Esophagus muscularis mucosa (tissue), 4 donors: ENCODE measurements at regions not wholly inside any gene's neighbourhood (a gene's known extent, or its start where the extent isn't known, plus 50 kb on each side); places are given as distances from the start of the nearest gene placed in this dataset.

Experiments used
- DNase-seq: peaks from one replicate; pipeline ENCODE4 v3.0.0-alpha.2; 2017; ENCODE audit errors: extremely low spot score
- H3K27ac ChIP-seq, 4 donors: fragments of 200-600 bp; sonication (generic); replicated peaks in 1 of 4; 1 replicate in 3 of 4; 2 replicates in 1 of 4; pipeline ENCODE4 v1.5.1; 2016 to 2019; ENCODE audit warnings: mild to moderate bottlenecking in 1 of 4
- H3K27me3 ChIP-seq, 4 donors: fragments of 200-600 bp; sonication (generic); one replicate each; pipeline versions ENCODE4 v1.5.1 to v1.6.0; 2016 to 2019
- H3K36me3 ChIP-seq, 4 donors: fragments of 200-600 bp; sonication (generic); one replicate each; pipeline ENCODE4 v1.5.1; 2016 to 2019
- H3K4me1 ChIP-seq, 4 donors: fragments of 200-600 bp; sonication (generic); one replicate each; pipeline ENCODE4 v1.5.1; 2016 to 2019
- H3K4me3 ChIP-seq, 4 donors: fragments of 200-600 bp; sonication (generic); 1 replicate in 2 of 4; 2 replicates in 2 of 4; pipeline ENCODE4 v1.5.1; 2016 to 2019; ENCODE audit warnings: mild to moderate bottlenecking in 4 of 4, moderate library complexity in 1 of 4
- H3K9me3 ChIP-seq, 4 donors: fragments of 200-600 bp; sonication (generic); 1 replicate in 3 of 4; 2 replicates in 1 of 4; pipeline ENCODE4 v1.5.1; 2016 to 2019
- CTCF ChIP-seq, 3 experiments: fragments of 200-600 bp in 2 of 3; fragments of 450-650 bp in 1 of 3; sonication (generic) in 2 of 3; IDR thresholded peaks; one replicate each; pipeline ENCODE4 v1.5.1; 2017 to 2019; ENCODE audit warnings: antibody characterized with exemption in 3 of 3, mild to moderate bottlenecking in 2 of 3, moderate library complexity in 1 of 3
- EP300 ChIP-seq: sonication (generic); formaldehyde crosslinking; IDR thresholded peaks from one replicate; pipeline ENCODE4 v1.6.1; 2017; ENCODE audit warnings: antibody characterized with exemption
- POLR2A ChIP-seq: fragments of 450-650 bp; IDR thresholded peaks from one replicate; pipeline ENCODE4 v1.6.1; 2017; ENCODE audit warnings: antibody characterized with exemption, moderate library complexity, mild to moderate bottlenecking, low read depth
- POLR2AphosphoS5 ChIP-seq, 2 donors: sonication (generic); formaldehyde crosslinking; IDR thresholded peaks; one replicate each; pipeline ENCODE4 v1.6.1; 2017; ENCODE audit warnings: antibody characterized with exemption in 2 of 2
- WGBS: methylation state at CpG from one replicate; pipeline ENCODE4 v1.1.5; 2018; 5-methylcytosine and 5-hydroxymethylcytosine counted together
- intact Hi-C: fragments of 100-400 bp; cut with DNase I; formaldehyde crosslinking; loops from one replicate; pipeline ENCODE4 v1.15.1; 2023

- 82% methylated on average over 1 of the region's 1 CpG for WGBS
- no peak overlapping the region for H3K27ac ChIP-seq
- H3K9me3 ChIP-seq = no peaks in the 10 kb centered on the region
- H3K36me3 ChIP-seq = no peaks in the 10 kb centered on the region
- DNase-seq = no peak
- TF ChIP-seq CTCF (IDR thresholded peaks at IDR 0.05) (no peak), EP300 (no peak), POLR2A (no peak), POLR2AphosphoS5 (IDR thresholded peaks at IDR 0.05) (no peak)
- H3K27me3 ChIP-seq = no peaks in the 10 kb centered on the region
- intact Hi-C loops = no loop called here
- H3K4me1 ChIP-seq = no peaks in the 10 kb centered on the region
- H3K4me3 ChIP-seq = no peak overlapping the region
These were observed 1363.2 kb upstream of the ACVR2A start for GRCh38 chr2:146481629-146482028.

GRCh38 chr2:146477383-146477782 lies 1367.4 kb upstream of the ACVR2A start:
- H3K4me3 ChIP-seq = no peak overlapping the region
- no peak for DNase-seq
- H3K27ac ChIP-seq = no peak overlapping the region
- no peaks in the 10 kb centered on the region for H3K9me3 ChIP-seq
- H3K36me3 ChIP-seq = no peaks in the 10 kb centered on the region
- intact Hi-C loops = no loop called here
- TF ChIP-seq POLR2A = no peak
- no peak for TF ChIP-seq CTCF (IDR thresholded peaks at IDR 0.05)
- TF ChIP-seq EP300 = no peak
- no peak for TF ChIP-seq POLR2AphosphoS5 (IDR thresholded peaks at IDR 0.05)
- WGBS = 75% methylated on average over 5 of the region's 5 CpGs
- no peaks in the 10 kb centered on the region for H3K4me1 ChIP-seq
- no peaks in the 10 kb centered on the region for H3K27me3 ChIP-seq

GRCh38 chr2:146468578-146468977 lies 1376.3 kb upstream of the ACVR2A start:
- no peaks in the 10 kb centered on the region for H3K27me3 ChIP-seq
- no peaks in the 10 kb centered on the region for H3K4me1 ChIP-seq
- DNase-seq = no peak
- no peaks in the 10 kb centered on the region for H3K36me3 ChIP-seq
- no peak overlapping the region for H3K4me3 ChIP-seq
- H3K9me3 ChIP-seq = no peaks in the 10 kb centered on the region
- 89% methylated on average over 3 of the region's 3 CpGs for WGBS
- intact Hi-C loops = no loop called here
- TF ChIP-seq CTCF (IDR thresholded peaks at IDR 0.05) (no peak), POLR2A (no peak), EP300 (no peak), POLR2AphosphoS5 (IDR thresholded peaks at IDR 0.05) (no peak)
- H3K27ac ChIP-seq = no peak overlapping the region

GRCh38 chr2:146467425-146467824 lies 1377.4 kb upstream of the ACVR2A start:
- WGBS = 90% methylated on average over 3 of the region's 3 CpGs
- H3K4me1 ChIP-seq = no peaks in the 10 kb centered on the region
- intact Hi-C loops = no loop called here

More at GRCh38 chr2:146467425-146467824, 1377.4 kb upstream of the ACVR2A start:
- no peak overlapping the region for H3K27ac ChIP-seq
- no peak for DNase-seq
- TF ChIP-seq CTCF (IDR thresholded peaks at IDR 0.05) (no peak), EP300 (no peak), POLR2A (no peak), POLR2AphosphoS5 (IDR thresholded peaks at IDR 0.05) (no peak)
- no peaks in the 10 kb centered on the region for H3K9me3 ChIP-seq
- no peak overlapping the region for H3K4me3 ChIP-seq
- no peaks in the 10 kb centered on the region for H3K36me3 ChIP-seq
- no peaks in the 10 kb centered on the region for H3K27me3 ChIP-seq
